ENCODE measurements at regions not wholly inside any gene's neighbourhood (a gene's known extent, or its start where the extent isn't known, plus 50 kb on each side); places are given as distances from the start of the nearest gene placed in this dataset.

GRCh38 chr3:94609908-94610307, 547.0 kb downstream of the NSUN3 start:
- TF ChIP-seq KDM1A (IDR thresholded peaks at IDR 0.05; ENCODE audit: borderline replicate concordance, low read length) (no peak), ATF2 (IDR thresholded peaks at IDR 0.05; ENCODE audit: low read length) (no peak), CTCF (IDR thresholded peaks at IDR 0.05; ENCODE audit: control extremely low read depth in 1 of 3, insufficient read depth in 1 of 3, low read depth in 1 of 3, low read length in 3 of 3) (no peak), TEAD4 (IDR thresholded peaks at IDR 0.05; ENCODE audit: low read depth, low read length) (no peak), EZH2 (IDR thresholded peaks at IDR 0.05; ENCODE audit: low read depth, low read length, severe bottlenecking) (no peak), EP300 (IDR thresholded peaks at IDR 0.05; ENCODE audit: borderline replicate concordance in 1 of 2, low read depth in 2 of 2, low read length in 2 of 2) (no peak), SP2 (IDR thresholded peaks at IDR 0.05; ENCODE audit: low read length) (no peak), POLR2AphosphoS5 (IDR thresholded peaks at IDR 0.05; ENCODE audit: low read depth, low read length) (no peak)

Measured in H1 (cell line).